Activated CD4-positive, alpha-beta T cell treated with anti-CD3 and anti-CD28 coated beads, Interleukin-2, amount 50 U/mL, for 48 hours (primary cell): ENCODE measurements at regions not wholly inside any gene's neighbourhood (a gene's known extent, or its start where the extent isn't known, plus 50 kb on each side); places are given as distances from the start of the nearest gene placed in this dataset.

Source experiments
- DNase-seq, 2 experiments: peaks; one replicate each; pipeline ENCODE4 v3.0.0-alpha.2; 2020

GRCh38 chr20:57004951-57005933 is 261.2 kb downstream of the BMP7 start:
- no peak for DNase-seq

- DNase-seq: no peak
Observed at GRCh38 chr20:57006411-57007170, 259.9 kb downstream of the BMP7 start.

GRCh38 chr20:57007171-57007540 is 259.3 kb downstream of the BMP7 start:
- DNase-seq: no peak

- no peak for DNase-seq
Observed at GRCh38 chr20:57008217-57008616, 258.2 kb downstream of the BMP7 start.

- DNase-seq: no peak
Observed at GRCh38 chr20:57009355-57009754, 257.1 kb downstream of the BMP7 start.

- DNase-seq: no peak
Observed at GRCh38 chr20:57009775-57010174, 256.7 kb downstream of the BMP7 start.

GRCh38 chr20:57012691-57013090 is 253.8 kb downstream of the BMP7 start:
- no peak for DNase-seq

GRCh38 chr20:57013217-57013616 is 253.2 kb downstream of the BMP7 start:
- no peak for DNase-seq

GRCh38 chr20:57013741-57014140 is 252.7 kb downstream of the BMP7 start:
- no peak for DNase-seq

- no peak for DNase-seq
Observed at GRCh38 chr20:57020364-57020763, 246.1 kb downstream of the BMP7 start.

GRCh38 chr20:57022306-57022705 is 244.1 kb downstream of the BMP7 start:
- DNase-seq: no peak

GRCh38 chr20:57023007-57023406 is 243.4 kb downstream of the BMP7 start:
- DNase-seq: no peak

GRCh38 chr20:57023997-57024396 is 242.4 kb downstream of the BMP7 start:
- DNase-seq: no peak

- no peak for DNase-seq
Observed at GRCh38 chr20:57024849-57025248, 241.6 kb downstream of the BMP7 start.

- no peak for DNase-seq
Observed at GRCh38 chr20:57025261-57025660, 241.2 kb downstream of the BMP7 start.

- no peak for DNase-seq
Observed at GRCh38 chr20:57025666-57026224, 240.7 kb downstream of the BMP7 start.

- no peak for DNase-seq
Observed at GRCh38 chr20:57027777-57028176, 238.7 kb downstream of the BMP7 start.

GRCh38 chr20:57030611-57031600 is 235.5 kb downstream of the BMP7 start:
- no peak for DNase-seq

- DNase-seq: no peak
Observed at GRCh38 chr20:57031867-57032355, 234.5 kb downstream of the BMP7 start.

- no peak for DNase-seq
Observed at GRCh38 chr20:57032847-57033246, 233.6 kb downstream of the BMP7 start.

GRCh38 chr20:57034001-57034400 is 232.4 kb downstream of the BMP7 start:
- DNase-seq: no peak

- DNase-seq: no peak
Observed at GRCh38 chr20:57037689-57038088, 228.8 kb downstream of the BMP7 start.
